ENCODE measurements at regions not wholly inside any gene's neighbourhood (a gene's known extent, or its start where the extent isn't known, plus 50 kb on each side); places are given as distances from the start of the nearest gene placed in this dataset.

GRCh38 chr7:52091101-52091500 is 774.5 kb upstream of the COBL start:
- peaks cover 13% of the 10 kb centered on the region in 2 donors for H3K9me3 Mint-ChIP-seq

GRCh38 chr7:52088008-52088901 is 771.6 kb upstream of the COBL start:
- Mint-ChIP-seq H3K36me3 (ENCODE audit: insufficient read depth) (no peaks in the 10 kb centered on the region), H3K27ac (no peak overlapping the region), H3K4me1 (ENCODE audit: low read depth in 2 of 2) (no peaks in the 10 kb centered on the region), H3K27me3 (no peaks in the 10 kb centered on the region), H3K4me3 (no peak overlapping the region), H3K9me3 (peaks cover 13 to 16% of the 10 kb centered on the region in 2 donors)
- ATAC-seq (replicated peaks) = no peak
- DNase-seq = no peak

More at GRCh38 chr7:52091101-52091500, 774.5 kb upstream of the COBL start:
- Mint-ChIP-seq H3K36me3 (ENCODE audit: insufficient read depth) (no peaks in the 10 kb centered on the region), H3K4me3 (no peak overlapping the region), H3K27ac (no peak overlapping the region), H3K4me1 (ENCODE audit: low read depth in 2 of 2) (no peaks in the 10 kb centered on the region), H3K27me3 (no peaks in the 10 kb centered on the region)
- ATAC-seq (replicated peaks) (no peak), DNase-seq (no peak)

- H3K4me1 Mint-ChIP-seq (ENCODE audit: low read depth in 2 of 2) = no peaks in the 10 kb centered on the region
- H3K27ac Mint-ChIP-seq = no peak overlapping the region
- DNase-seq (no peak), ATAC-seq (replicated peaks) (no peak)
- peaks cover 0 to 9% of the 10 kb centered on the region in 2 donors for H3K9me3 Mint-ChIP-seq
- no peaks in the 10 kb centered on the region for H3K27me3 Mint-ChIP-seq
- H3K4me3 Mint-ChIP-seq = no peak overlapping the region
- H3K36me3 Mint-ChIP-seq (ENCODE audit: insufficient read depth) = no peaks in the 10 kb centered on the region
Measured at GRCh38 chr7:52085610-52086009, 769.0 kb upstream of the COBL start.

GRCh38 chr7:52080493-52080892 is 763.9 kb upstream of the COBL start:
- Mint-ChIP-seq H3K36me3 (ENCODE audit: insufficient read depth) (no peaks in the 10 kb centered on the region), H3K27ac (no peak overlapping the region), H3K4me1 (ENCODE audit: low read depth in 2 of 2) (no peaks in the 10 kb centered on the region), H3K9me3 (peaks cover 8 to 11% of the 10 kb centered on the region in 2 donors), H3K4me3 (no peak overlapping the region), H3K27me3 (no peaks in the 10 kb centered on the region)
- DNase-seq (no peak), ATAC-seq (replicated peaks) (no peak)

- H3K27ac Mint-ChIP-seq = no peak overlapping the region
- no peaks in the 10 kb centered on the region for H3K27me3 Mint-ChIP-seq
- no peaks in the 10 kb centered on the region for H3K4me1 Mint-ChIP-seq (ENCODE audit: low read depth in 2 of 2)
- H3K4me3 Mint-ChIP-seq = no peak overlapping the region
- H3K9me3 Mint-ChIP-seq = peaks cover 9 to 11% of the 10 kb centered on the region in 2 donors
- H3K36me3 Mint-ChIP-seq (ENCODE audit: insufficient read depth) = no peaks in the 10 kb centered on the region
- ATAC-seq (replicated peaks) = no peak
- DNase-seq = no peak
Measured at GRCh38 chr7:52079726-52080125, 763.1 kb upstream of the COBL start.

- no peaks in the 10 kb centered on the region for H3K4me1 Mint-ChIP-seq (ENCODE audit: low read depth in 2 of 2)
- no peak for ATAC-seq (replicated peaks)
- no peak for DNase-seq
- H3K4me3 Mint-ChIP-seq = no peak overlapping the region
- H3K9me3 Mint-ChIP-seq = peaks cover 9 to 15% of the 10 kb centered on the region in 2 donors
- no peaks in the 10 kb centered on the region for H3K36me3 Mint-ChIP-seq (ENCODE audit: insufficient read depth)
- no peaks in the 10 kb centered on the region for H3K27me3 Mint-ChIP-seq
- H3K27ac Mint-ChIP-seq = no peak overlapping the region
Measured at GRCh38 chr7:52077571-52077970, 761.0 kb upstream of the COBL start.

GRCh38 chr7:52074912-52075311 is 758.3 kb upstream of the COBL start:
- no peak for ATAC-seq (replicated peaks)

GRCh38 chr7:52074071-52074470 is 757.5 kb upstream of the COBL start:
- Mint-ChIP-seq H3K4me3 (no peak overlapping the region), H3K36me3 (ENCODE audit: insufficient read depth) (no peaks in the 10 kb centered on the region), H3K27me3 (no peaks in the 10 kb centered on the region), H3K27ac (no peak overlapping the region), H3K4me1 (ENCODE audit: low read depth in 2 of 2) (no peaks in the 10 kb centered on the region), H3K9me3 (peaks cover 7 to 9% of the 10 kb centered on the region in 2 donors)
- DNase-seq (no peak), ATAC-seq (replicated peaks) (no peak)

More at GRCh38 chr7:52074912-52075311, 758.3 kb upstream of the COBL start:
- Mint-ChIP-seq H3K27me3 (no peaks in the 10 kb centered on the region), H3K4me1 (ENCODE audit: low read depth in 2 of 2) (no peaks in the 10 kb centered on the region), H3K27ac (no peak overlapping the region), H3K36me3 (ENCODE audit: insufficient read depth) (no peaks in the 10 kb centered on the region), H3K4me3 (no peak overlapping the region), H3K9me3 (peaks cover 9 to 14% of the 10 kb centered on the region in 2 donors)
- DNase-seq = no peak

GRCh38 chr7:52071744-52072143 is 755.1 kb upstream of the COBL start:
- no peak overlapping the region for H3K4me3 Mint-ChIP-seq
- no peaks in the 10 kb centered on the region for H3K4me1 Mint-ChIP-seq (ENCODE audit: low read depth in 2 of 2)
- H3K36me3 Mint-ChIP-seq (ENCODE audit: insufficient read depth) = no peaks in the 10 kb centered on the region
- H3K27ac Mint-ChIP-seq = no peak overlapping the region
- ATAC-seq (replicated peaks) (no peak), DNase-seq (no peak)
- peaks cover 7% of the 10 kb centered on the region in 2 donors for H3K9me3 Mint-ChIP-seq
- no peaks in the 10 kb centered on the region for H3K27me3 Mint-ChIP-seq

GRCh38 chr7:52064493-52064892 is 747.9 kb upstream of the COBL start:
- H3K27me3 Mint-ChIP-seq = no peaks in the 10 kb centered on the region
- no peaks in the 10 kb centered on the region for H3K36me3 Mint-ChIP-seq (ENCODE audit: insufficient read depth)
- no peaks in the 10 kb centered on the region for H3K4me1 Mint-ChIP-seq (ENCODE audit: low read depth in 2 of 2)
- ATAC-seq (replicated peaks) (no peak), DNase-seq (no peak)
- H3K27ac Mint-ChIP-seq = no peak overlapping the region
- peaks cover 5 to 6% of the 10 kb centered on the region in 2 donors for H3K9me3 Mint-ChIP-seq
- no peak overlapping the region for H3K4me3 Mint-ChIP-seq

GRCh38 chr7:52061666-52062065 is 745.1 kb upstream of the COBL start:
- H3K4me3 Mint-ChIP-seq = no peak overlapping the region
- peaks cover 2 to 6% of the 10 kb centered on the region in 2 donors for H3K9me3 Mint-ChIP-seq
- ATAC-seq (replicated peaks) (no peak), DNase-seq (no peak)
- H3K36me3 Mint-ChIP-seq (ENCODE audit: insufficient read depth) = no peaks in the 10 kb centered on the region
- no peaks in the 10 kb centered on the region for H3K27me3 Mint-ChIP-seq
- H3K27ac Mint-ChIP-seq = no peak overlapping the region
- H3K4me1 Mint-ChIP-seq (ENCODE audit: low read depth in 2 of 2) = no peaks in the 10 kb centered on the region

- no peak overlapping the region for H3K4me3 Mint-ChIP-seq
- H3K9me3 Mint-ChIP-seq = peaks cover 0 to 4% of the 10 kb centered on the region in 2 donors
- no peak for ATAC-seq (replicated peaks)
- no peaks in the 10 kb centered on the region for H3K4me1 Mint-ChIP-seq (ENCODE audit: low read depth in 2 of 2)
- H3K27ac Mint-ChIP-seq = no peak overlapping the region
- no peak for DNase-seq
- H3K27me3 Mint-ChIP-seq = no peaks in the 10 kb centered on the region
- no peaks in the 10 kb centered on the region for H3K36me3 Mint-ChIP-seq (ENCODE audit: insufficient read depth)
Measured at GRCh38 chr7:52053525-52053924, 736.9 kb upstream of the COBL start.

GRCh38 chr7:52030722-52031121 is 714.1 kb upstream of the COBL start:
- Mint-ChIP-seq H3K27me3 (no peaks in the 10 kb centered on the region), H3K27ac (no peak overlapping the region), H3K4me1 (ENCODE audit: low read depth in 2 of 2) (no peaks in the 10 kb centered on the region), H3K36me3 (ENCODE audit: insufficient read depth) (no peaks in the 10 kb centered on the region), H3K9me3 (peaks cover 6 to 12% of the 10 kb centered on the region in 2 donors), H3K4me3 (no peak overlapping the region)
- no peak for DNase-seq
- ATAC-seq (replicated peaks) = no peak

- Mint-ChIP-seq H3K36me3 (ENCODE audit: insufficient read depth) (no peaks in the 10 kb centered on the region), H3K4me3 (no peak overlapping the region), H3K27me3 (no peaks in the 10 kb centered on the region), H3K4me1 (ENCODE audit: low read depth in 2 of 2) (no peaks in the 10 kb centered on the region), H3K27ac (no peak overlapping the region), H3K9me3 (peaks cover 5 to 8% of the 10 kb centered on the region in 2 donors)
- DNase-seq (no peak), ATAC-seq (replicated peaks) (no peak)
Measured at GRCh38 chr7:52026140-52026539, 709.5 kb upstream of the COBL start.
